WTC11 (cell line): ENCODE measurements at regions not wholly inside any gene's neighbourhood (a gene's known extent, or its start where the extent isn't known, plus 50 kb on each side); places are given as distances from the start of the nearest gene placed in this dataset.

ENCODE experiments used
- ATAC-seq: fragments of 200-7000 bp; cut with Tn5 transposase; 2 replicates; pipeline ENCODE4 v1.10.0; 2021; ENCODE audit warnings: mild to moderate bottlenecking, moderate library complexity
- CTCF ChIA-PET: fragments of 300-600 bp; sonication (Branson Sonifier 250); formaldehyde crosslinking; loops from one replicate; lab custom pipeline; 2021; ENCODE audit warnings: antibody characterized with exemption; lab: Charles Lee
- POLR2A ChIA-PET: fragments of 350-600 bp; sonication (Branson Sonifier 250); formaldehyde crosslinking; loops from one replicate; lab custom pipeline; 2021; ENCODE audit warnings: antibody characterized with exemption; lab: Charles Lee
- DNase-seq: peaks from one replicate; pipeline ENCODE4 v3.0.0; 2021; ENCODE audit warnings: low spot score
- H3K27ac Mint-ChIP-seq: 2 replicates; pipeline ENCODE4 v1.8.0; 2021; ENCODE audit warnings: mixed read lengths
- H3K27me3 Mint-ChIP-seq: 2 replicates; pipeline ENCODE4 v1.8.0; 2021; ENCODE audit warnings: low read depth, mild to moderate bottlenecking, moderate library complexity, mixed read lengths
- H3K36me3 Mint-ChIP-seq: 2 replicates; pipeline ENCODE4 v1.8.0; 2021; ENCODE audit warnings: mixed read lengths
- H3K4me1 Mint-ChIP-seq: 2 replicates; pipeline ENCODE4 v1.8.0; 2022; ENCODE audit warnings: mixed read lengths
- H3K4me3 Mint-ChIP-seq: 2 replicates; pipeline ENCODE4 v1.8.0; 2021; ENCODE audit warnings: mild to moderate bottlenecking, moderate library complexity, mixed read lengths
- H3K9me3 Mint-ChIP-seq: 2 replicates; pipeline ENCODE4 v1.8.0; 2021; ENCODE audit warnings: mixed read lengths
- CREB1 ChIP-seq: sonication (generic); formaldehyde crosslinking; IDR thresholded peaks from 2 replicates; pipeline ENCODE4 v1.8.0; 2023; ENCODE audit warnings: mild to moderate bottlenecking, missing genetic modification reagents
- FOXK1 ChIP-seq: sonication (generic); formaldehyde crosslinking; IDR thresholded peaks from 2 replicates; pipeline ENCODE4 v1.8.0; 2022; ENCODE audit warnings: mild to moderate bottlenecking, moderate library complexity, missing genetic modification reagents
- GABPB1 ChIP-seq: sonication (generic); formaldehyde crosslinking; IDR thresholded peaks from 2 replicates; pipeline ENCODE4 v1.8.1; 2023; ENCODE audit warnings: mild to moderate bottlenecking, missing genetic modification reagents
- JUN ChIP-seq: sonication (generic); formaldehyde crosslinking; IDR thresholded peaks from 2 replicates; pipeline ENCODE4 v1.8.0; 2023; ENCODE audit warnings: mild to moderate bottlenecking, missing genetic modification reagents
- NFATC4 ChIP-seq: fragments of 250-450 bp; sonication (Bioruptor Pico); IDR thresholded peaks from 2 replicates; pipeline ENCODE4 v1.9.0; 2021; ENCODE audit warnings: mild to moderate bottlenecking
- NR1H2 ChIP-seq: sonication (generic); formaldehyde crosslinking; IDR thresholded peaks from 2 replicates; pipeline ENCODE4 v1.9.0; 2021; ENCODE audit warnings: mild to moderate bottlenecking, moderate library complexity, missing genetic modification reagents
- SMAD4 ChIP-seq: sonication (generic); formaldehyde crosslinking; IDR thresholded peaks from 2 replicates; pipeline ENCODE4 v1.8.0; 2022; ENCODE audit warnings: mild to moderate bottlenecking, missing genetic modification reagents
- SP1 ChIP-seq: sonication (generic); formaldehyde crosslinking; conservative IDR thresholded peaks from 2 replicates; pipeline ENCODE4 v1.8.1; 2022; ENCODE audit warnings: missing genetic modification reagents
- ZNF121 ChIP-seq: sonication (generic); formaldehyde crosslinking; IDR thresholded peaks from 2 replicates; pipeline ENCODE4 v1.8.0; 2023; ENCODE audit warnings: missing genetic modification reagents
- ZNF317 ChIP-seq: sonication (generic); formaldehyde crosslinking; IDR thresholded peaks from 2 replicates; pipeline ENCODE4 v1.8.1; 2023; ENCODE audit warnings: low read depth, mild to moderate bottlenecking, moderate library complexity, missing genetic modification reagents, borderline replicate concordance
- TF ChIP-seq, protein P1 (sequence below): sonication (generic); formaldehyde crosslinking; IDR thresholded peaks from 2 replicates; pipeline ENCODE4 v1.8.0; 2023; ENCODE audit warnings: missing genetic modification reagents, mild to moderate bottlenecking, borderline replicate concordance
- TF ChIP-seq, protein P2 (sequence below): sonication (generic); formaldehyde crosslinking; IDR thresholded peaks from 2 replicates; pipeline ENCODE4 v1.8.1; 2022; ENCODE audit warnings: missing genetic modification reagents, borderline replicate concordance
- TF ChIP-seq, protein P3 (sequence below): sonication (generic); formaldehyde crosslinking; IDR thresholded peaks from 2 replicates; pipeline ENCODE4 v1.8.1; 2022; ENCODE audit warnings: low read depth, mild to moderate bottlenecking, moderate library complexity, missing genetic modification reagents, borderline replicate concordance
- TF ChIP-seq, protein P4 (sequence below): fragments of 250-450 bp; sonication (Bioruptor Pico); IDR thresholded peaks from 2 replicates; pipeline ENCODE4 v1.9.0; 2021; ENCODE audit warnings: mild to moderate bottlenecking, borderline replicate concordance
- TF ChIP-seq, protein P5 (sequence below): sonication (generic); formaldehyde crosslinking; IDR thresholded peaks from 2 replicates; pipeline ENCODE4 v1.8.0; 2022; ENCODE audit warnings: mild to moderate bottlenecking, missing genetic modification reagents
- TF ChIP-seq, protein P6 (sequence below): fragments of 250-450 bp; sonication (Bioruptor Pico); IDR thresholded peaks from 2 replicates; pipeline ENCODE4 v1.9.0; 2021; ENCODE audit warnings: mild to moderate bottlenecking
- TF ChIP-seq, protein P7 (sequence below): fragments of 200-600 bp; IDR thresholded peaks from 2 replicates; pipeline ENCODE4 v1.8.0; 2022; ENCODE audit warnings: antibody characterized with exemption
- TF ChIP-seq, protein P8 (sequence below): fragments of 250-450 bp; sonication (Bioruptor Pico); IDR thresholded peaks from 2 replicates; pipeline ENCODE4 v2.1.2; 2022; ENCODE audit warnings: mild to moderate bottlenecking, moderate library complexity

DNA sequence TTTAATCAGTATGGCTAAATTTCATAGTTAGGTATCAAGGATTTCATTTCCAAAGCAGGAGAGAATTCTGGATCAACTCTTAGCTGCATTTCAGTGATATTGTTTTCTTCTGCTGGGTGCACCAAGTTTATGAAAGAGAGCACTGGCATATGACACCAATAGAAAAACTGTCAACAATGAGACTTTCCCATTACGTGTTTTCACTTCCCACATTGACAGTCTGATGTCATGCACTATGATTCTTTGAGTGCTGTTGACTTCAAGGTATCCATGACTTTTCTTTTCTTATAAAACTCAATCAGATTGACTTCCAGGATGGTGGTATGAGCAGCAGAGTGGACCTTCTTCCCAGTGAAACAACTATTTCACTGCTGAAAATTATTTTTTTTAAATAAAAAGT is 476.1 kb downstream of the EDEM1 start (continued):
- TF ChIP-seq FOXK1 (CRISPR knock-in tag) = no peak
- no peak for TF ChIP-seq GABPB1 (CRISPR knock-in tag)

DNA sequence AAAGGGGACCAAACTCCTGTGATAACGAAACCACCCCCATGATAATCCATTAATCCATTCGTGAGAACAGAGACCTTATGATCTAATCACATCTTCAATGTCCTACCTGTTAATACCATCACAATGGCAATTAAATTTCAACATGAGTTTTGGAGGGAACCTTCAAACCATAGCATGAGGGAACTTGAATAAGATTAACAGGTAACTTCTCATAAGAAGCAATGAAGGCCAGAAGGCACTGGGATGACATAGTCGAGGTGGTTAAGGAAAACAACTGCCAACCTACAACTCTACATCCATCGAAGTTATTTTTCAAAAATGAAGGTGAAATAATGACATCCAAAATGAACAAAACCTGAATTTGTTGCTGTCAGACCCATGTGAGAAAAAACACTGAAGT is 478.9 kb downstream of the EDEM1 start:
- Mint-ChIP-seq H3K4me3 (no peak overlapping the region), H3K4me1 (no peaks in the 10 kb centered on the region), H3K9me3 (peaks cover 88% of the 10 kb centered on the region), H3K36me3 (peaks cover 51% of the 10 kb centered on the region), H3K27ac (no peak overlapping the region), H3K27me3 (peaks cover 3% of the 10 kb centered on the region; the same call in 1 of the 2 replicates)
- ATAC-seq = no peak
- CTCF ChIA-PET = no interaction called here
- DNase-seq = no peak
- peak; percentile 89 for TF ChIP-seq ZNF317 (CRISPR knock-in tag)
- TF ChIP-seq, protein P1, sequence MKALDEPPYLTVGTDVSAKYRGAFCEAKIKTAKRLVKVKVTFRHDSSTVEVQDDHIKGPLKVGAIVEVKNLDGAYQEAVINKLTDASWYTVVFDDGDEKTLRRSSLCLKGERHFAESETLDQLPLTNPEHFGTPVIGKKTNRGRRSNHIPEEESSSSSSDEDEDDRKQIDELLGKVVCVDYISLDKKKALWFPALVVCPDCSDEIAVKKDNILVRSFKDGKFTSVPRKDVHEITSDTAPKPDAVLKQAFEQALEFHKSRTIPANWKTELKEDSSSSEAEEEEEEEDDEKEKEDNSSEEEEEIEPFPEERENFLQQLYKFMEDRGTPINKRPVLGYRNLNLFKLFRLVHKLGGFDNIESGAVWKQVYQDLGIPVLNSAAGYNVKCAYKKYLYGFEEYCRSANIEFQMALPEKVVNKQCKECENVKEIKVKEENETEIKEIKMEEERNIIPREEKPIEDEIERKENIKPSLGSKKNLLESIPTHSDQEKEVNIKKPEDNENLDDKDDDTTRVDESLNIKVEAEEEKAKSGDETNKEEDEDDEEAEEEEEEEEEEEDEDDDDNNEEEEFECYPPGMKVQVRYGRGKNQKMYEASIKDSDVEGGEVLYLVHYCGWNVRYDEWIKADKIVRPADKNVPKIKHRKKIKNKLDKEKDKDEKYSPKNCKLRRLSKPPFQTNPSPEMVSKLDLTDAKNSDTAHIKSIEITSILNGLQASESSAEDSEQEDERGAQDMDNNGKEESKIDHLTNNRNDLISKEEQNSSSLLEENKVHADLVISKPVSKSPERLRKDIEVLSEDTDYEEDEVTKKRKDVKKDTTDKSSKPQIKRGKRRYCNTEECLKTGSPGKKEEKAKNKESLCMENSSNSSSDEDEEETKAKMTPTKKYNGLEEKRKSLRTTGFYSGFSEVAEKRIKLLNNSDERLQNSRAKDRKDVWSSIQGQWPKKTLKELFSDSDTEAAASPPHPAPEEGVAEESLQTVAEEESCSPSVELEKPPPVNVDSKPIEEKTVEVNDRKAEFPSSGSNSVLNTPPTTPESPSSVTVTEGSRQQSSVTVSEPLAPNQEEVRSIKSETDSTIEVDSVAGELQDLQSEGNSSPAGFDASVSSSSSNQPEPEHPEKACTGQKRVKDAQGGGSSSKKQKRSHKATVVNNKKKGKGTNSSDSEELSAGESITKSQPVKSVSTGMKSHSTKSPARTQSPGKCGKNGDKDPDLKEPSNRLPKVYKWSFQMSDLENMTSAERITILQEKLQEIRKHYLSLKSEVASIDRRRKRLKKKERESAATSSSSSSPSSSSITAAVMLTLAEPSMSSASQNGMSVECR (CRISPR knock-in tag) = no peak
- POLR2A ChIA-PET = no interaction called here

DNA sequence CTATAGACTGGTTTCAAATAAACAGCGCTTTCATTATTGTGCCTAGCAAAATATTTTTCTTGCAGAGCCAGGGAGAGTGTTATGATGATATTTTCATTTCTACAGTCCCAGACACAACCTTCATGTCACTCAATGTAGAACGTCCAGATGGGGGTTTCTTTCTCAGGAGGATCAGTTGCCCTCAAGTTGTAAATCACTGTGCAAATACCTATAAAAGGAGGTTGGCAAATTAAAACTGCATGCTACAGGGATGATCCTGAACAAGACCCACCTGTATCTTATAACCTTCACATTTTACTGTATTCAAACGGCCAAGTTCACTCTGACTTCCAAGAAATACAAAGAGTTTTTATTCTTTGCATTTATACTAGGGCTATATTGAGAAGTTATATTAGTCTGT is 486.0 kb downstream of the EDEM1 start:
- no peaks in the 10 kb centered on the region; the same call in 1 of the 2 replicates for H3K27me3 Mint-ChIP-seq
- POLR2A ChIA-PET = no interaction called here
- DNase-seq (no peak), ATAC-seq (no peak)
- H3K4me3 Mint-ChIP-seq = no peak overlapping the region
- no peaks in the 10 kb centered on the region for H3K4me1 Mint-ChIP-seq
- peaks cover 32% of the 10 kb centered on the region for H3K36me3 Mint-ChIP-seq
- peaks cover 69% of the 10 kb centered on the region for H3K9me3 Mint-ChIP-seq
- H3K27ac Mint-ChIP-seq = no peak overlapping the region
- CTCF ChIA-PET = no interaction called here
- TF ChIP-seq, protein P2, sequence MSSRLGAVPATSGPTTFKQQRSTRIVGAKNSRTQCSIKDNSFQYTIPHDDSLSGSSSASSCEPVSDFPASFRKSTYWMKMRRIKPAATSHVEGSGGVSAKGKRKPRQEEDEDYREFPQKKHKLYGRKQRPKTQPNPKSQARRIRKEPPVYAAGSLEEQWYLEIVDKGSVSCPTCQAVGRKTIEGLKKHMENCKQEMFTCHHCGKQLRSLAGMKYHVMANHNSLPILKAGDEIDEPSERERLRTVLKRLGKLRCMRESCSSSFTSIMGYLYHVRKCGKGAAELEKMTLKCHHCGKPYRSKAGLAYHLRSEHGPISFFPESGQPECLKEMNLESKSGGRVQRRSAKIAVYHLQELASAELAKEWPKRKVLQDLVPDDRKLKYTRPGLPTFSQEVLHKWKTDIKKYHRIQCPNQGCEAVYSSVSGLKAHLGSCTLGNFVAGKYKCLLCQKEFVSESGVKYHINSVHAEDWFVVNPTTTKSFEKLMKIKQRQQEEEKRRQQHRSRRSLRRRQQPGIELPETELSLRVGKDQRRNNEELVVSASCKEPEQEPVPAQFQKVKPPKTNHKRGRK (CRISPR knock-in tag) = no peak
- TF ChIP-seq ZNF121 (CRISPR knock-in tag) (no peak), NFATC4 (CRISPR knock-in tag) (no peak), SMAD4 (CRISPR knock-in tag) (no peak), CREB1 (CRISPR knock-in tag) (no peak), SP1 (no peak), JUN (CRISPR knock-in tag) (no peak), NR1H2 (CRISPR knock-in tag) (no peak)
- TF ChIP-seq, protein P3, sequence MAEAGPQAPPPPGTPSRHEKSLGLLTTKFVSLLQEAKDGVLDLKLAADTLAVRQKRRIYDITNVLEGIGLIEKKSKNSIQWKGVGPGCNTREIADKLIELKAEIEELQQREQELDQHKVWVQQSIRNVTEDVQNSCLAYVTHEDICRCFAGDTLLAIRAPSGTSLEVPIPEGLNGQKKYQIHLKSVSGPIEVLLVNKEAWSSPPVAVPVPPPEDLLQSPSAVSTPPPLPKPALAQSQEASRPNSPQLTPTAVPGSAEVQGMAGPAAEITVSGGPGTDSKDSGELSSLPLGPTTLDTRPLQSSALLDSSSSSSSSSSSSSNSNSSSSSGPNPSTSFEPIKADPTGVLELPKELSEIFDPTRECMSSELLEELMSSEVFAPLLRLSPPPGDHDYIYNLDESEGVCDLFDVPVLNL (CRISPR knock-in tag) = no peak
- TF ChIP-seq, protein P4, sequence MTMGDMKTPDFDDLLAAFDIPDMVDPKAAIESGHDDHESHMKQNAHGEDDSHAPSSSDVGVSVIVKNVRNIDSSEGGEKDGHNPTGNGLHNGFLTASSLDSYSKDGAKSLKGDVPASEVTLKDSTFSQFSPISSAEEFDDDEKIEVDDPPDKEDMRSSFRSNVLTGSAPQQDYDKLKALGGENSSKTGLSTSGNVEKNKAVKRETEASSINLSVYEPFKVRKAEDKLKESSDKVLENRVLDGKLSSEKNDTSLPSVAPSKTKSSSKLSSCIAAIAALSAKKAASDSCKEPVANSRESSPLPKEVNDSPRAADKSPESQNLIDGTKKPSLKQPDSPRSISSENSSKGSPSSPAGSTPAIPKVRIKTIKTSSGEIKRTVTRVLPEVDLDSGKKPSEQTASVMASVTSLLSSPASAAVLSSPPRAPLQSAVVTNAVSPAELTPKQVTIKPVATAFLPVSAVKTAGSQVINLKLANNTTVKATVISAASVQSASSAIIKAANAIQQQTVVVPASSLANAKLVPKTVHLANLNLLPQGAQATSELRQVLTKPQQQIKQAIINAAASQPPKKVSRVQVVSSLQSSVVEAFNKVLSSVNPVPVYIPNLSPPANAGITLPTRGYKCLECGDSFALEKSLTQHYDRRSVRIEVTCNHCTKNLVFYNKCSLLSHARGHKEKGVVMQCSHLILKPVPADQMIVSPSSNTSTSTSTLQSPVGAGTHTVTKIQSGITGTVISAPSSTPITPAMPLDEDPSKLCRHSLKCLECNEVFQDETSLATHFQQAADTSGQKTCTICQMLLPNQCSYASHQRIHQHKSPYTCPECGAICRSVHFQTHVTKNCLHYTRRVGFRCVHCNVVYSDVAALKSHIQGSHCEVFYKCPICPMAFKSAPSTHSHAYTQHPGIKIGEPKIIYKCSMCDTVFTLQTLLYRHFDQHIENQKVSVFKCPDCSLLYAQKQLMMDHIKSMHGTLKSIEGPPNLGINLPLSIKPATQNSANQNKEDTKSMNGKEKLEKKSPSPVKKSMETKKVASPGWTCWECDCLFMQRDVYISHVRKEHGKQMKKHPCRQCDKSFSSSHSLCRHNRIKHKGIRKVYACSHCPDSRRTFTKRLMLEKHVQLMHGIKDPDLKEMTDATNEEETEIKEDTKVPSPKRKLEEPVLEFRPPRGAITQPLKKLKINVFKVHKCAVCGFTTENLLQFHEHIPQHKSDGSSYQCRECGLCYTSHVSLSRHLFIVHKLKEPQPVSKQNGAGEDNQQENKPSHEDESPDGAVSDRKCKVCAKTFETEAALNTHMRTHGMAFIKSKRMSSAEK (CRISPR knock-in tag) = no peak
- TF ChIP-seq, protein P5, sequence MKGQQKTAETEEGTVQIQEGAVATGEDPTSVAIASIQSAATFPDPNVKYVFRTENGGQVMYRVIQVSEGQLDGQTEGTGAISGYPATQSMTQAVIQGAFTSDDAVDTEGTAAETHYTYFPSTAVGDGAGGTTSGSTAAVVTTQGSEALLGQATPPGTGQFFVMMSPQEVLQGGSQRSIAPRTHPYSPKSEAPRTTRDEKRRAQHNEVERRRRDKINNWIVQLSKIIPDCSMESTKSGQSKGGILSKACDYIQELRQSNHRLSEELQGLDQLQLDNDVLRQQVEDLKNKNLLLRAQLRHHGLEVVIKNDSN (CRISPR knock-in tag) = no peak
- TF ChIP-seq, protein P6, sequence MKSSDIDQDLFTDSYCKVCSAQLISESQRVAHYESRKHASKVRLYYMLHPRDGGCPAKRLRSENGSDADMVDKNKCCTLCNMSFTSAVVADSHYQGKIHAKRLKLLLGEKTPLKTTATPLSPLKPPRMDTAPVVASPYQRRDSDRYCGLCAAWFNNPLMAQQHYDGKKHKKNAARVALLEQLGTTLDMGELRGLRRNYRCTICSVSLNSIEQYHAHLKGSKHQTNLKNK = no peak
- TF ChIP-seq, protein P7, sequence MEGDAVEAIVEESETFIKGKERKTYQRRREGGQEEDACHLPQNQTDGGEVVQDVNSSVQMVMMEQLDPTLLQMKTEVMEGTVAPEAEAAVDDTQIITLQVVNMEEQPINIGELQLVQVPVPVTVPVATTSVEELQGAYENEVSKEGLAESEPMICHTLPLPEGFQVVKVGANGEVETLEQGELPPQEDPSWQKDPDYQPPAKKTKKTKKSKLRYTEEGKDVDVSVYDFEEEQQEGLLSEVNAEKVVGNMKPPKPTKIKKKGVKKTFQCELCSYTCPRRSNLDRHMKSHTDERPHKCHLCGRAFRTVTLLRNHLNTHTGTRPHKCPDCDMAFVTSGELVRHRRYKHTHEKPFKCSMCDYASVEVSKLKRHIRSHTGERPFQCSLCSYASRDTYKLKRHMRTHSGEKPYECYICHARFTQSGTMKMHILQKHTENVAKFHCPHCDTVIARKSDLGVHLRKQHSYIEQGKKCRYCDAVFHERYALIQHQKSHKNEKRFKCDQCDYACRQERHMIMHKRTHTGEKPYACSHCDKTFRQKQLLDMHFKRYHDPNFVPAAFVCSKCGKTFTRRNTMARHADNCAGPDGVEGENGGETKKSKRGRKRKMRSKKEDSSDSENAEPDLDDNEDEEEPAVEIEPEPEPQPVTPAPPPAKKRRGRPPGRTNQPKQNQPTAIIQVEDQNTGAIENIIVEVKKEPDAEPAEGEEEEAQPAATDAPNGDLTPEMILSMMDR = no peak
- TF ChIP-seq, protein P8, sequence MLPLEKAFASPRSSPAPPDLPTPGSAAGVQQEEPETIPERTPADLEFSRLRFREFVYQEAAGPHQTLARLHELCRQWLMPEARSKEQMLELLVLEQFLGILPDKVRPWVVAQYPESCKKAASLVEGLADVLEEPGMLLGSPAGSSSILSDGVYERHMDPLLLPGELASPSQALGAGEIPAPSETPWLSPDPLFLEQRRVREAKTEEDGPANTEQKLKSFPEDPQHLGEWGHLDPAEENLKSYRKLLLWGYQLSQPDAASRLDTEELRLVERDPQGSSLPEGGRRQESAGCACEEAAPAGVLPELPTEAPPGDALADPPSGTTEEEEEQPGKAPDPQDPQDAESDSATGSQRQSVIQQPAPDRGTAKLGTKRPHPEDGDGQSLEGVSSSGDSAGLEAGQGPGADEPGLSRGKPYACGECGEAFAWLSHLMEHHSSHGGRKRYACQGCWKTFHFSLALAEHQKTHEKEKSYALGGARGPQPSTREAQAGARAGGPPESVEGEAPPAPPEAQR = no peak
